Thyroid gland (tissue), 4 donors: ENCODE measurements at regions not wholly inside any gene's neighbourhood (a gene's known extent, or its start where the extent isn't known, plus 50 kb on each side); places are given as distances from the start of the nearest gene placed in this dataset.

Source experiments
- DNase-seq, 2 donors: peaks; one replicate each; pipeline ENCODE4 v3.0.0-alpha.2; 2019
- H3K27ac ChIP-seq, 3 donors: fragments of 200-600 bp; sonication (generic); 1 replicate in 2 of 3; 2 replicates in 1 of 3; pipeline ENCODE4 v1.5.1; 2016 to 2019; ENCODE audit warnings: mild to moderate bottlenecking in 1 of 3, moderate library complexity in 1 of 3
- H3K27me3 ChIP-seq: fragments of 200-600 bp; sonication (generic); one replicate; pipeline ENCODE4 v1.5.1; 2019
- H3K36me3 ChIP-seq, 2 donors: fragments of 200-600 bp; sonication (generic); one replicate each; pipeline ENCODE4 v1.5.1; 2016 to 2019
- H3K4me1 ChIP-seq, 2 donors: fragments of 200-600 bp; sonication (generic); one replicate each; pipeline ENCODE4 v1.5.1; 2017 to 2019
- H3K4me3 ChIP-seq, 3 donors: fragments of 200-600 bp; sonication (generic); replicated peaks in 1 of 3; 1 replicate in 2 of 3; 2 replicates in 1 of 3; pipeline ENCODE4 v1.5.1; 2016; ENCODE audit warnings: mild to moderate bottlenecking in 1 of 3
- H3K9me3 ChIP-seq: fragments of 200-600 bp; sonication (generic); one replicate; pipeline ENCODE4 v1.5.1; 2017
- POLR2A ChIP-seq, 2 donors: fragments of 450-650 bp; IDR thresholded peaks; one replicate each; pipeline ENCODE4 v1.6.1; 2017; ENCODE audit warnings: antibody characterized with exemption in 2 of 2, mild to moderate bottlenecking in 2 of 2, moderate library complexity in 1 of 2
- WGBS, 2 donors: methylation state at CpG; one replicate each; pipeline ENCODE4 v1.1.5; 2017; 5-methylcytosine and 5-hydroxymethylcytosine counted together
- intact Hi-C: fragments of 100-400 bp; cut with DNase I; formaldehyde crosslinking; loops from one replicate; pipeline ENCODE4 v1.15.1; 2023
- TF ChIP-seq, protein P1 (sequence below), 6 experiments: fragments of 200-600 bp in 3 of 6; fragments of 450-650 bp in 3 of 6; sonication (generic) in 3 of 6; IDR thresholded peaks; one replicate each; pipeline ENCODE4 v1.5.1; 2016 to 2019; ENCODE audit warnings: antibody characterized with exemption in 6 of 6, mild to moderate bottlenecking in 2 of 6, inconsistent platforms in 1 of 6, moderate library complexity in 1 of 6

DNA sequence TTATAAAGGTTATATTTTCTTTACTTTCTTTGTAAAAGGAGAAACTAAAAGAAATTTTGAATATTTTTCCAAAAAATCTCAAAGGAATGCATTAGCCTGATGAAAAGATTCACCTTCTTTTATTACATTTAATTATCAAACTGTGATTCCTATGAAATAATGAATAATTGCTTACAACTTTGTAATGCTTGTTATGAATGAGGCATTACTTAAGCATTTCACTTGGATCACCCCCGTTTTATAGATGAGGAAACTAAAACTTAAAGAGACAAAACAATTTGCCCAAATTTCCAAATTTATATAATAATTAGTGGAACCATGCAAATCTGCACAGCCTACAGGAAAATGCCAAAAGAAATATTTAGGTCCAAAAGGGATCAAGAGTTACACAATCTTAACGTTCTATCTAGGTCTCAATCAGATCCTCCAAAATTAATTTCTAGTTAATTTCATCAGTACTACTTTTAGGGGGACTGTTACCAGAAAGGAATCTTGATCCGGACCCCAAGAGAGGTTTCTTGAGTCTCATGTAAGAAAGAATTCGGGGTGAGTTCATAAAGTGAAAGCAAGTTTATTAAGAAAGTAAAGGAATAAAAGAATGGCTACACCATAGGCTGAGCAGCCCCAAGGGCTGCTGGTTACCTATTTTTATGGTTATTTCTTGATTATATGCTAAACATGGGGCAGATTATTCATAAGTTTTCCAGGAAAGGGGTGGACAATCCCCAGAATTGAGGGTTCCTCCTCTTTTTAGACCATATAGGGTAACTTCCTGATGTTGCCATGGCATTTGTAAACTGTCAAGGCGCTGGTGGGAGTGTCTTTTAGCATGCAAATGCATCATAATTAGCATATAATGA is 288.0 kb downstream of the ADGB start:
- peaks cover 0 to 9% of the 10 kb centered on the region in 2 donors for H3K4me1 ChIP-seq
- no peaks in the 10 kb centered on the region for H3K9me3 ChIP-seq
- TF ChIP-seq, protein P1, sequence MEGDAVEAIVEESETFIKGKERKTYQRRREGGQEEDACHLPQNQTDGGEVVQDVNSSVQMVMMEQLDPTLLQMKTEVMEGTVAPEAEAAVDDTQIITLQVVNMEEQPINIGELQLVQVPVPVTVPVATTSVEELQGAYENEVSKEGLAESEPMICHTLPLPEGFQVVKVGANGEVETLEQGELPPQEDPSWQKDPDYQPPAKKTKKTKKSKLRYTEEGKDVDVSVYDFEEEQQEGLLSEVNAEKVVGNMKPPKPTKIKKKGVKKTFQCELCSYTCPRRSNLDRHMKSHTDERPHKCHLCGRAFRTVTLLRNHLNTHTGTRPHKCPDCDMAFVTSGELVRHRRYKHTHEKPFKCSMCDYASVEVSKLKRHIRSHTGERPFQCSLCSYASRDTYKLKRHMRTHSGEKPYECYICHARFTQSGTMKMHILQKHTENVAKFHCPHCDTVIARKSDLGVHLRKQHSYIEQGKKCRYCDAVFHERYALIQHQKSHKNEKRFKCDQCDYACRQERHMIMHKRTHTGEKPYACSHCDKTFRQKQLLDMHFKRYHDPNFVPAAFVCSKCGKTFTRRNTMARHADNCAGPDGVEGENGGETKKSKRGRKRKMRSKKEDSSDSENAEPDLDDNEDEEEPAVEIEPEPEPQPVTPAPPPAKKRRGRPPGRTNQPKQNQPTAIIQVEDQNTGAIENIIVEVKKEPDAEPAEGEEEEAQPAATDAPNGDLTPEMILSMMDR (IDR thresholded peaks at IDR 0.05), result no peak
- no peak for TF ChIP-seq POLR2A (IDR thresholded peaks at IDR 0.05)
- DNase-seq, result no peak
- H3K27ac ChIP-seq, result no peak overlapping the region
- H3K36me3 ChIP-seq, result no peaks in the 10 kb centered on the region
- WGBS, 2 donors, result 93% methylated on average over 5 of the region's 5 CpGs
- no peak overlapping the region for H3K4me3 ChIP-seq
- intact Hi-C loops, result no loop called here
- no peaks in the 10 kb centered on the region for H3K27me3 ChIP-seq

DNA sequence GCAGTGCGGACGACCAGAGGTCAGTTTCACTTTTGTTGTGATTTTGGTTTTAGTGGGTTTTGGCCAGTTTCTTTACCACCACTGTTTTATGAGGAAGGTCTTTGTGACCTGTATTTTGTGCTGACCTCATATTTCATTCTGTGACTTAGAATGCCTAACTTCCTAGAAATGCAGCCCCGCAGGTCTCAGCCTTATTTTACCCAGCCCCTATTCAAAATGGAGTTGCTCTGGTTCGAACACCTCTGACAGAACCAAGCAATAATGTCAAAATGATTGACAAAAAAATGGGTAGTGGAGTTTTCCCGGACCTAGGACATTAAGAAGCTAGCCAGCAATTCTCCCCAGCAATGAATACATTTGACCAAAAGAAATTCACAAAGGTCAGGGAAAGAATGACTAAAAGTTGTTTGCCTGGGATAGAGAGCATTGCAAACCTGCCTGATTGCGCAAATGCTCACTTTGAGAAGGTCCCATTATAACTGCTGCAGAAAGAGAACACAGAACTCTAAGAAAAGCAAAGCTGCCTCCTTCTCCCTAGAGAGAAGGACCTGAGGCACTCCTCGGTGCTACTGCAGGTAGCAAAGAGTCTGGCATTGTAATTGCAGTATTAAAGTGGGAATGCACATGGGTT is 288.8 kb downstream of the ADGB start:
- Histone ChIP-seq H3K9me3 (no peaks in the 10 kb centered on the region), H3K27me3 (no peaks in the 10 kb centered on the region), H3K27ac (no peak overlapping the region), H3K4me1 (peaks cover 0 to 9% of the 10 kb centered on the region in 2 donors), H3K36me3 (no peaks in the 10 kb centered on the region), H3K4me3 (no peak overlapping the region)
- WGBS, 2 donors, result 85 to 87% methylated on average over 7 of the region's 7 CpGs
- TF ChIP-seq, protein P1 (IDR thresholded peaks at IDR 0.05), result no peak
- intact Hi-C loops, result no loop called here
- DNase-seq, result no peak

DNA sequence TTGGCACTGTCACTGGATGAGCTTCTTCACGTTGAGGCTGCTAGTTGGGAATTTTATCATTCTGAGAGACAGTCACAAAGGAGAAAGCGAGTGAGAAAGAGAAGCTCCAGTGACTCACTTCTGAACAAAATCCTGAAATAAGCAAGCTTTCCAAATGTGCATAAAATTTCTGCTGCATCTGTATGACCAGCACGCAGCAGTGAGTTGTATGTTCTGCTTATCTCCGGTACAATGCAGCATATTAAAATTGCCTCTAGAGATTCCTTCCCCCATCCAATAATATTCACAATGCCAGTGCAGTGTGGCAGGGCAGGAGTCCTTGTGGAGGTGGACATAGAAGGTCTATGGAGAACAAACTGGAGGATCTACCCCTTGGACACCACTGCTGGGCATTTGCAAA is 290.5 kb downstream of the ADGB start:
- TF ChIP-seq POLR2A (IDR thresholded peaks at IDR 0.05), result no peak
- no peak for DNase-seq
- Histone ChIP-seq H3K4me1 (peaks cover 0 to 9% of the 10 kb centered on the region in 2 donors), H3K27ac (no peak overlapping the region), H3K27me3 (no peaks in the 10 kb centered on the region), H3K4me3 (no peak overlapping the region), H3K9me3 (no peaks in the 10 kb centered on the region), H3K36me3 (no peaks in the 10 kb centered on the region)
- intact Hi-C loops, result no loop called here
- WGBS, 2 donors, result 84 to 86% methylated on average over 4 of the region's 4 CpGs

DNA sequence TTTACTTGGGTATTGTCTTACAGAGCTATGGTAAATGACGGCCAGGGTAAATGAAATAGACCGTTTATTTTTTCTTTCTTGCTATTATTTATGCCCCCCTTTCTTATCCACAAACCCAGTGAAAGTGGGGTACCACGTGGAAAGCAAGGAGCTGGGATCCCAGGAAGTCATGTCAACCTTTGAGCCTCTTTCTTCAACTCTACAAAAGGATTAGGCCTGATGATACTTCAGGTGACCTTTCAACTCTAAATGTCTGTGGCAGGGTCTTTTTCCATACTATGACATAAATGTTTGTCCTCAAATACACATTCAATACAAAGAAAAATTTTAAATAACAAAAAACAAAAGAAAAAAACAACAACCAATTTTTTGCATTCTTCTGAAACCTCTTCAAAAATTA is 291.4 kb downstream of the ADGB start:
- Histone ChIP-seq H3K27me3 (no peaks in the 10 kb centered on the region), H3K4me1 (peaks cover 0 to 9% of the 10 kb centered on the region in 2 donors), H3K27ac (no peak overlapping the region), H3K4me3 (no peak overlapping the region), H3K9me3 (no peaks in the 10 kb centered on the region), H3K36me3 (no peaks in the 10 kb centered on the region)
- intact Hi-C loops, result no loop called here
- no peak for TF ChIP-seq POLR2A (IDR thresholded peaks at IDR 0.05)
- TF ChIP-seq, protein P1 (IDR thresholded peaks at IDR 0.05), result no peak
- WGBS, 2 donors, result 95 to 96% methylated on average over 3 of the region's 3 CpGs
- no peak for DNase-seq

DNA sequence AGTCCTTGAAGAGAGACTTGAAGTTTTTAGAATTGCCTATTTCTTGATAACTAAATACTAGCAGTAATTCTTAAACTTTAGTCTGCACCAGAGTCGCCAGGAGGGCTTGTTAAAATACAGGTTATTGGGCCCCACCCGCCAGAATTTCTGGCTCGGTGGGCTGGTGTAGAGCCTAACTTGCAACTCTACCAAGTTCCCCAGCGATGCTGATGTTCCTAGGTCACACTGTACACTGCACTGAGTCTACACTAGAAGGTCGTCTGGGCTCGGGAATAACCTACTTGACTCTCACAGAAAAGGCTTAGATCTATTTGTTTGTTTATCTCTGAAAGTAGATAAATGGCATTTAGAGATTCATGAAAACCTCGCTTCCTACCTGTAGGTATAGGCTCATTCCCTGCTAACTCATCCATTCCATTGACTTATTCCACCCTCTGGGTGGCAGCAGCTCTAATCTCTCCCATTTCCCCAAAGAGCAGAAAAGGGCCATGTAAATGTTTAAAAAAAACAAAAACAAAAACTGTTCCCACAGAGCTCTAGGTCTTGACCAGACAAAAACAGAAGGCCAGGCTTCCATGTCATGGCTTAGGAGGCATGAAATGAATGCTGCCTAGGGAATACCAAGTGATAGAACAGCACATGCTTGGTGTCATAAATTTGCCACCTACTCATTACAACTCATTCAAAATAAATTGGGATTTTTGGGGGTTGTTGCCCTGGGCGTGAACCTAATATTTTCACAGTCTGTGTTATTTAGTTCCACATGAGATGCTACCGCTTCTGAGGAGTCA is 292.1 kb downstream of the ADGB start:
- 87 to 93% methylated on average over 9 of the region's 9 CpGs for WGBS, 2 donors
- Histone ChIP-seq H3K9me3 (no peaks in the 10 kb centered on the region), H3K4me1 (peaks cover 0 to 9% of the 10 kb centered on the region in 2 donors), H3K27me3 (no peaks in the 10 kb centered on the region), H3K27ac (no peak overlapping the region), H3K4me3 (no peak overlapping the region), H3K36me3 (no peaks in the 10 kb centered on the region)
- no peak for DNase-seq
- intact Hi-C loops, result no loop called here
- TF ChIP-seq, protein P1 (IDR thresholded peaks at IDR 0.05), result no peak
